GM18517 (cell line): ENCODE measurements at regions not wholly inside any gene's neighbourhood (a gene's known extent, or its start where the extent isn't known, plus 50 kb on each side); places are given as distances from the start of the nearest gene placed in this dataset.

ENCODE experiments used
- ATAC-seq: cut with Tn5 transposase; IDR thresholded peaks from one replicate; pipeline ENCODE4 v1.9.1; 2021; ENCODE audit warnings: mild to moderate bottlenecking, moderate library complexity; ENCODE audit not compliant: unreplicated experiment

- ATAC-seq: no peak
These were observed 567.5 kb downstream of the SLC4A3 start for GRCh38 chr2:220194630-220195584.

GRCh38 chr2:220198896-220199295 is 571.5 kb downstream of the SLC4A3 start:
- no peak for ATAC-seq

- ATAC-seq: no peak
These were observed 574.6 kb downstream of the SLC4A3 start for GRCh38 chr2:220202066-220202465.

- no peak for ATAC-seq
These were observed 581.7 kb downstream of the SLC4A3 start for GRCh38 chr2:220209093-220209492.

DNA sequence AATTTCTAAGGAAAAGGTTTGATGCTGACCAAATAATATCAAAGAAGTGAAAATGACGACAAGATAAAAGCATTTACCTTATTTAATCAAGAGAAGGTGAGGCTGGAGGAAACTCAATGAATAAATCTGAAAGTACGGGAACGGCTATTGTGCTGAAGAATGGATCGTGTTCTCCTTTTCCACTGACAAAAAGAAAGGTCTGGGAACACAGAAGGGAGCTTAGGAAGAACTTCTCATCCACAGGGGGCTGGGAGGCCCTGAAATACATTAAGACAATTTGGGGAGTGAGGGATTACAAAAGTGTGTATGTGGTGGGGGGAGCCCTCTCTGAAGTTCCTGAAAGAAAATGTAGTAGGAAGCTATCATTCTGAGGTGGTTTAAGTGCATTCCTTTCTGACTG is 582.3 kb downstream of the SLC4A3 start:
- no peak for ATAC-seq

GRCh38 chr2:220212296-220213080 is 585.1 kb downstream of the SLC4A3 start:
- ATAC-seq: no peak

DNA sequence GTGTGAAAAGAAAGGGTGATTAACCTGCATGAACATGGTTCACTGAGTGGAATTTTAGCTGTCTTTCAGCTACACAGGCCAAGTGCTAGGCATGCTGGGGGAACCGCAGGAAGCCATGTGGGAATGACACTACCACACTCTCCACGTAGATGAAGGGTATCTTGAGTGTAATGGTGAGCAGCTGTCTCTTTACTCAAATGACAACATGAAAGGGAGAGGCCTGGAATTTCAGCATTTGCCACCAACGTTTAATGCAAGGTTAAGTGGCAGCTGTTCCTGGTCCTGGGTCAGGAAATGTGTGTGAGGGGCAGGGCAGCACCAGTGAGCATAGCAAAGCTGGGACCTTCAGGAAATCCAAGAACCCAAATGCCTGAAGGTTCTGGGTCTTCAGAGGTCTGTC is 588.4 kb downstream of the SLC4A3 start:
- ATAC-seq: no peak

DNA sequence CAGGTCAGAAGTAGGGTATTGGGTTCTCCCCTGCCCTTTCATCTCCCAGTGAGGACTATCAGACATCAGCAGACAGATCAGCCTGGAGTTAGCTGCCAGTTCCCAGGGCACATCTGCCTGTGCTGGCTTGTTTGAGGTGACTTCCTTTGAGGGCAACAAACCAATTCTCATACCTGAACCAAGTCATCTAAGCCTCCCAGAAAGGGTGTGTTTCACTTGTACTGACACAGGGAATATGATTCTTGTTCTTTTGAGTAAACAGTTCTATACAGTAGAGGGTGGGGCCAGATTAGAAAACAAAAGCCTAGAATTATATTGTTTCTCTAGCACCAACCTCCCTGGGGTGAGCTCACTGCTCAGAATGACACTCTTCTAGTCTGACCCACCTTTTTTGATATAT is 591.9 kb downstream of the SLC4A3 start:
- no peak for ATAC-seq

GRCh38 chr2:220220009-220220408 is 592.6 kb downstream of the SLC4A3 start:
- ATAC-seq: no peak

GRCh38 chr2:220221992-220222391 is 594.6 kb downstream of the SLC4A3 start:
- ATAC-seq: no peak

DNA sequence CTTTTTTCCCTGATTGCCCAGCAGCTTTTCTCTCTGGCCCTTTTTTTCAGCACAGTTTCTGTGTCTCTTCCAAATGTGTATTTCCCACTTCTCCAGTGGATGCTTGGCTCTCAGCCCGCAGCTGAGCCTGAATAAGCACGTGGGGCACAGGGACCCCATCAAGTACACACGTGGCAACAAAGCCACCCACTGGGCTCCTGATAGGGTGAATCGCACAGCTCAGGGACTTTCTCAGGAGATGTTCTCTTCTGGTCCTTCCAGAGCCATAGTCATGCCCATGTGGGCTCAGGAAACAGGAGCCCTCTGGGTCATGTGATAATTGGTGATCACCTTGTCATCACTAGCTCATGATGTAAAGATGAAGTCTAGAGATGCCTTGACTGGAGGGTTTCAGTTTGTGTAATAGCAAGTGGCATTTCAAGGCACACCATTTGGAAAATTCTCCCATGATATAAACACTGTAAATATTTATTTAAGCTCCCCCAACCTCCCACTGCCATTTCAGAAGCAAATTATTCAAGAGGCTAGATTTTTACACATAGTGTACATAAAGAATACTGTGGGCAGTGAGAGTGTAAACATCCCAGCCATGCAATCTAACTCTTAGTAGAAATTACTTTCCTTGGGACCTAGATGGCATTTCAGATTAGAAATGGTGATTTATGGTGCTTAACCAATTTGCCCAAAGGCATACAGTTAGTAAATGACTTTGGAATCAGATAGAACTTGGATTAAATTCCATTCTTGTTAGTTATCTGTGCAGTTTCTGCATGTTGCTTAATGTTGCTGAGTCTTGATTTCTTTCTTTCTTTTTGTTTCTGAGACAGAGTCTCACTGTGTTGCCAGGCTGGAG is 597.5 kb downstream of the SLC4A3 start:
- no peak for ATAC-seq

- ATAC-seq: no peak
These were observed 598.6 kb downstream of the SLC4A3 start for GRCh38 chr2:220226076-220226475.

- ATAC-seq: no peak
These were observed 599.1 kb downstream of the SLC4A3 start for GRCh38 chr2:220226546-220226945.

DNA sequence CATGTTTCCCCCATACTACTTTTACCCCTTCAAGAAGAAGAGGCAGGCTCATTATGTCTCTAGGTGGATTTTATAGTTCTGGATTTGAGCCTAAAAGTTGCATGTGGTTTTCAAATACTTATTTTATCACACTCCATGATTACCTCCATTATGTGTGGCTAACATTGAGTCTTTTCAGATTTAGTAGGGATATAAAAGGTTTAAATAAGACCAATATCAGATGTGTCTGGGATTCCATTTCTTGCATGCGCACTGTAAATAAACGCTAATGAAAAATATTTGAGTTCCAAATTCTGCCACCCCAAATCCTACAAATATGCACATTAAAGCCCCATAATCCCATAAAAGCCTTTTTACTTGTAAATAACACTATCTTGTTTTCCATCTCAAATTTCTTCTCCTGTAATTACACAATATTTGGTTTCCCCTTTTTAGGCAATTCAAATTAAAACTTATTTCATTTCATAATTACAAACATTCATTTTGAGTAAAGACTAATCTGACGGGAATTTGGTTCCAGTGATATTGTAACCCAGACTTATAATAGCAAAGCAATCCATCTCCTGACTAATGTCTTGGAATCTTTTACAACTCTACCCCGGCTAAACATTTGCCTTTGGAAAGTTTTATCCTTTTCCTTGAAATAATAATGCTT is 600.0 kb downstream of the SLC4A3 start:
- no peak for ATAC-seq

- ATAC-seq: no peak
These were observed 601.0 kb downstream of the SLC4A3 start for GRCh38 chr2:220228310-220229006.

DNA sequence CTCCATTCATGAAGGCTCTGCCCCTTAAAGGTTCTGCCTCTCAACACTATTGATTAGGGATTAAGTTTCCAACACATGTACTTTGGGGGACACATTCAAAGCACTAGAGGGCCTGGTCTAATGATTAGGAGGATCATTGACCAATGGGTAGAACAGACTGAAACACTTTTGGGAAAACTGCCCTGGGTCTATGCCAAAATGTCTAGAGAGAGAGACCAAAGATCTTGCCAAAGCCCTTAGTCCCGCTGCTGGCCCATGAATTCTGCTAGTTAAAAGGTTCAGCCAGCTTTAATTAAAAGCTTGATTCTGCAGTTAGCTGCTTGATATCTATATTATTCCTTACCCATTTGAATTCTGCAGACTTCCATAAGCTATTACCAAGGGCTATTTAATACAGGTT is 613.2 kb downstream of the SLC4A3 start:
- no peak for ATAC-seq

- ATAC-seq: no peak
These were observed 614.0 kb downstream of the SLC4A3 start for GRCh38 chr2:220241423-220241822.

GRCh38 chr2:220243571-220243970 is 616.1 kb downstream of the SLC4A3 start:
- ATAC-seq: no peak

DNA sequence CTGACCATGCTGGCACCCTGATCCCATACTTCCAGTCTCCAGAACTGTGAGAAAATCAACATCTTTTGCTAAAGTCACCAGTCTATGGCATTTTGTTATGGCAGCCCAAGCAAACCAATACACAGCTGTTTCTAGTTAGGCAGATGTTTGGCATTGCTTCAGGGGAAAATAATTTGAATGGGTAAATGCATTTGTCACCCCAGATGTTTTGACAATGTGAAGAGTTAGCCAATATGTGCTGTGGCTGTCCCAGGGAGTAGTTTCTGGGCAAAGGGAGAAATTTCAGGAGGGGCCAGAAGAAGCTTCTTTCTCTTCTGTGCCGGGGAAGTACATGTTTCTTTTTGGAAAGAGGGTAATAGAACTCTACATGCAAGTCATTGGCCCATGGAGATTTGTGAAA is 619.0 kb downstream of the SLC4A3 start:
- ATAC-seq: no peak
